HEK293T (cell line): ENCODE measurements at regions not wholly inside any gene's neighbourhood (a gene's known extent, or its start where the extent isn't known, plus 50 kb on each side); places are given as distances from the start of the nearest gene placed in this dataset.

Source experiments
- ARNT ChIP-seq: fragments of 450-650 bp; IDR thresholded peaks from 2 replicates; pipeline ENCODE4 v1.6.1; 2017; ENCODE audit warnings: mild to moderate bottlenecking
- ELF4 ChIP-seq: fragments of 450-650 bp; IDR thresholded peaks from 2 replicates; pipeline ENCODE4 v1.6.1; 2017; ENCODE audit warnings: antibody characterized with exemption
- FOXA1 ChIP-seq: fragments of 450-650 bp; IDR thresholded peaks from 2 replicates; pipeline ENCODE4 v1.6.1; 2016; ENCODE audit warnings: mild to moderate bottlenecking
- LEF1 ChIP-seq: fragments of 450-650 bp; IDR thresholded peaks from 2 replicates; pipeline ENCODE4 v1.6.1; 2017; ENCODE audit warnings: mild to moderate bottlenecking, borderline replicate concordance
- NFRKB ChIP-seq: fragments of 450-650 bp; IDR thresholded peaks from 2 replicates; pipeline ENCODE4 v1.6.1; 2016; ENCODE audit warnings: mild to moderate bottlenecking, moderate library complexity
- SP1 ChIP-seq: fragments of 450-650 bp; IDR thresholded peaks from 2 replicates; pipeline ENCODE4 v1.6.1; 2017
- SUZ12 ChIP-seq: fragments of 450-650 bp; IDR thresholded peaks from 2 replicates; pipeline ENCODE4 v1.6.1; 2016; ENCODE audit warnings: mild to moderate bottlenecking
- TARDBP ChIP-seq: fragments of 450-650 bp; IDR thresholded peaks from 2 replicates; pipeline ENCODE4 v1.6.1; 2016

DNA sequence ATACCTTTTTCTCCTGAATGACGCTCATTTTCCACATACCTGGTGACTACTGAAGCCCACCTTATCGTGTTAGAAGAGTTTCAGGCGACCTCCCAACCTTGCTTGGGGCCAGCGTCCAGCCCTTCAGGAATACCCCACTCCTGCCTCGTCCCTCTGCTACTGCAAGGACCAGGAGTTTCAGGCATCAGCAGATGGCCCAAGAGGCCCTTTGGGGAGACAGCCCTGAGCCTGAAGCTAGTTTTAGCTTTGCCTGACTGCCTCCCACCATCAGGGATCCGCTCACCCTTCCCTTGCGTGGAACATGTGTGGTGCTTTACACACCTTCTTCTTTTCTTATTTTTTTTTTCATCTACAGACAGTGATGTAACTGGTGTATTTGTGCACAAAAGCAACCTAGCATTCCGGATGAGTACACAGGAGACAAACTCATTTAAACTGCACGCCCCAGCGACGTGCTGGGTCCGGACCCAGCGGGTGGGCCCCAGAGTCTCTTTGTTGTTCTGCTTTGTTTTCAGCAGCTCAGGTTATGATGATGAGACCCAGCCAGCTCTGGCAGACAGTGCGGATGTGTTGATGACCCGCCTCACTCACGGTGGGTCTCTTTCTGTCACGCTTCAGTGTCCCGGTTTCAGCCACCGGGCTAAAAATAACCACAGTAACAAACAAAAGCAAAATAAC is 242.4 kb downstream of the C16orf95 start:
- TF ChIP-seq TARDBP (no peak), SUZ12 (no peak), ELF4 (no peak), NFRKB (no peak), FOXA1 (no peak), LEF1 (no peak), ARNT (no peak), SP1 (no peak)
